Nephron (organoid): ENCODE measurements at regions not wholly inside any gene's neighbourhood (a gene's known extent, or its start where the extent isn't known, plus 50 kb on each side); places are given as distances from the start of the nearest gene placed in this dataset.

Experiments used
- H3K27ac Mint-ChIP-seq, 3 experiments: 2 replicates each; pipeline ENCODE4 v1.8.0; 2020; ENCODE audit warnings: mixed read lengths in 3 of 3, mild to moderate bottlenecking in 2 of 3, moderate library complexity in 1 of 3
- H3K27me3 Mint-ChIP-seq: 2 replicates; pipeline ENCODE4 v1.8.0; 2021; ENCODE audit warnings: low read depth, mild to moderate bottlenecking, moderate library complexity, mixed read lengths
- H3K36me3 Mint-ChIP-seq: 2 replicates; pipeline ENCODE4 v1.8.0; 2020; ENCODE audit warnings: low read depth, mixed read lengths
- H3K4me1 Mint-ChIP-seq: 2 replicates; pipeline ENCODE4 v1.8.0; 2020; ENCODE audit warnings: mixed read lengths
- H3K4me3 Mint-ChIP-seq, 3 experiments: 2 replicates each; pipeline ENCODE4 v1.8.0; 2020; ENCODE audit warnings: mild to moderate bottlenecking in 3 of 3, mixed read lengths in 3 of 3, moderate library complexity in 2 of 3
- H3K9me3 Mint-ChIP-seq: 2 replicates; pipeline ENCODE4 v1.8.0; 2020; ENCODE audit warnings: mixed read lengths
- CTCF ChIP-seq, 3 experiments: fragments of 200-600 bp; sonication (generic); IDR thresholded peaks; one replicate each; pipeline ENCODE4 v1.5.0; 2021; ENCODE audit warnings: antibody characterized with exemption in 3 of 3; ENCODE audit not compliant: unreplicated experiment in 3 of 3

DNA sequence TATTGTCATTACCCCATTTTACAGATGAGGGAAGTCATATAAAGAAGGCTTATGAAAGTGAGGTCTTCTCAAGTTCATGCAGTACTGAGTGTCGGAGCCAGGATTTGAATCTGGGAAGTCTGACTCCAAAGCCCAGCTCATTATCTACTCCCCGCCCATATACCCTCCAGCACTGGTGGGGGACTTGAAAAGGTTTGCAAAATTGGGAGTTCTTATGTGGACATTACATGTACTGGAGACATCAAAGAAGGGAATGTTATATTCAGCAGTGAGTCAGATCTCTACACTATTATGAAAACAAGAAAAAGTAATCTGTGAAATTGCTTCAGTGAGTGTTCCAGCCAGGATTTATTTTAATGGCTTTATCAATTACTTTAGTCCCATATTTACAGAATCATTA is 185.2 kb upstream of the CADPS start:
- Mint-ChIP-seq H3K27ac (no peak overlapping the region), H3K4me3 (no peak overlapping the region), H3K36me3 (no peaks in the 10 kb centered on the region), H3K9me3 (no peaks in the 10 kb centered on the region), H3K4me1 (no peaks in the 10 kb centered on the region), H3K27me3 (no peaks in the 10 kb centered on the region)
- TF ChIP-seq CTCF (IDR thresholded peaks at IDR 0.05; ENCODE audit: unreplicated experiment in 3 of 3): no peak

- Mint-ChIP-seq H3K27me3 (no peaks in the 10 kb centered on the region), H3K4me1 (no peaks in the 10 kb centered on the region), H3K36me3 (no peaks in the 10 kb centered on the region), H3K9me3 (no peaks in the 10 kb centered on the region), H3K27ac (no peak overlapping the region), H3K4me3 (no peak overlapping the region)
- TF ChIP-seq CTCF (IDR thresholded peaks at IDR 0.05; ENCODE audit: unreplicated experiment in 3 of 3): no peak
Measured at GRCh38 chr3:63061449-63061848, 186.2 kb upstream of the CADPS start.

- Mint-ChIP-seq H3K9me3 (no peaks in the 10 kb centered on the region), H3K27ac (no peak overlapping the region), H3K27me3 (no peaks in the 10 kb centered on the region), H3K4me3 (no peak overlapping the region), H3K4me1 (no peaks in the 10 kb centered on the region), H3K36me3 (no peaks in the 10 kb centered on the region)
- no peak for TF ChIP-seq CTCF (IDR thresholded peaks at IDR 0.05; ENCODE audit: unreplicated experiment in 3 of 3)
Measured at GRCh38 chr3:63064209-63064755, 189.1 kb upstream of the CADPS start.

- TF ChIP-seq CTCF (IDR thresholded peaks at IDR 0.05; ENCODE audit: unreplicated experiment in 3 of 3): no peak
- Mint-ChIP-seq H3K9me3 (no peaks in the 10 kb centered on the region), H3K4me3 (no peak overlapping the region), H3K27me3 (no peaks in the 10 kb centered on the region), H3K36me3 (no peaks in the 10 kb centered on the region), H3K27ac (no peak overlapping the region), H3K4me1 (no peaks in the 10 kb centered on the region)
Measured at GRCh38 chr3:63067999-63068645, 192.9 kb upstream of the CADPS start.

GRCh38 chr3:63069806-63070475 is 194.7 kb upstream of the CADPS start:
- no peak overlapping the region for H3K4me3 Mint-ChIP-seq
- TF ChIP-seq CTCF (IDR thresholded peaks at IDR 0.05; ENCODE audit: unreplicated experiment in 3 of 3): no peak
- H3K9me3 Mint-ChIP-seq: no peaks in the 10 kb centered on the region
- no peak overlapping the region for H3K27ac Mint-ChIP-seq
- H3K4me1 Mint-ChIP-seq: no peaks in the 10 kb centered on the region
- no peaks in the 10 kb centered on the region for H3K36me3 Mint-ChIP-seq
- H3K27me3 Mint-ChIP-seq: peaks cover 6% of the 10 kb centered on the region

- no peak for TF ChIP-seq CTCF (IDR thresholded peaks at IDR 0.05; ENCODE audit: unreplicated experiment in 3 of 3)
- Mint-ChIP-seq H3K27me3 (peaks cover 6% of the 10 kb centered on the region), H3K36me3 (no peaks in the 10 kb centered on the region), H3K4me1 (no peaks in the 10 kb centered on the region), H3K4me3 (no peak overlapping the region), H3K9me3 (no peaks in the 10 kb centered on the region), H3K27ac (no peak overlapping the region)
Measured at GRCh38 chr3:63070476-63070810, 195.2 kb upstream of the CADPS start.
